22Rv1 (cell line): ENCODE measurements at regions not wholly inside any gene's neighbourhood (a gene's known extent, or its start where the extent isn't known, plus 50 kb on each side); places are given as distances from the start of the nearest gene placed in this dataset.
"Not testable (repeated sequence)": the region's sequence is repeated elsewhere in the genome, so short reads cannot be mapped to it uniquely, and the experiment has no call there.

Source experiments
- H3K27ac ChIP-seq: fragments of 450-650 bp; 2 replicates; pipeline ENCODE4 v1.5.1; 2017
- ZFX ChIP-seq: fragments of 450-650 bp; IDR thresholded peaks from 2 replicates; pipeline ENCODE4 v1.6.1; 2017; ENCODE audit warnings: antibody characterized with exemption, borderline replicate concordance
- TF ChIP-seq, protein P1 (sequence below): fragments of 450-650 bp; IDR thresholded peaks from 2 replicates; pipeline ENCODE4 v1.5.1; 2017; ENCODE audit warnings: mild to moderate bottlenecking

- H3K27ac ChIP-seq: no peak overlapping the region
- TF ChIP-seq ZFX: no peak
- TF ChIP-seq, protein P1, sequence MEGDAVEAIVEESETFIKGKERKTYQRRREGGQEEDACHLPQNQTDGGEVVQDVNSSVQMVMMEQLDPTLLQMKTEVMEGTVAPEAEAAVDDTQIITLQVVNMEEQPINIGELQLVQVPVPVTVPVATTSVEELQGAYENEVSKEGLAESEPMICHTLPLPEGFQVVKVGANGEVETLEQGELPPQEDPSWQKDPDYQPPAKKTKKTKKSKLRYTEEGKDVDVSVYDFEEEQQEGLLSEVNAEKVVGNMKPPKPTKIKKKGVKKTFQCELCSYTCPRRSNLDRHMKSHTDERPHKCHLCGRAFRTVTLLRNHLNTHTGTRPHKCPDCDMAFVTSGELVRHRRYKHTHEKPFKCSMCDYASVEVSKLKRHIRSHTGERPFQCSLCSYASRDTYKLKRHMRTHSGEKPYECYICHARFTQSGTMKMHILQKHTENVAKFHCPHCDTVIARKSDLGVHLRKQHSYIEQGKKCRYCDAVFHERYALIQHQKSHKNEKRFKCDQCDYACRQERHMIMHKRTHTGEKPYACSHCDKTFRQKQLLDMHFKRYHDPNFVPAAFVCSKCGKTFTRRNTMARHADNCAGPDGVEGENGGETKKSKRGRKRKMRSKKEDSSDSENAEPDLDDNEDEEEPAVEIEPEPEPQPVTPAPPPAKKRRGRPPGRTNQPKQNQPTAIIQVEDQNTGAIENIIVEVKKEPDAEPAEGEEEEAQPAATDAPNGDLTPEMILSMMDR: no peak
Measured at GRCh38 chr16:17965133-17965900, 371.2 kb downstream of the NPIPA8 start.

DNA sequence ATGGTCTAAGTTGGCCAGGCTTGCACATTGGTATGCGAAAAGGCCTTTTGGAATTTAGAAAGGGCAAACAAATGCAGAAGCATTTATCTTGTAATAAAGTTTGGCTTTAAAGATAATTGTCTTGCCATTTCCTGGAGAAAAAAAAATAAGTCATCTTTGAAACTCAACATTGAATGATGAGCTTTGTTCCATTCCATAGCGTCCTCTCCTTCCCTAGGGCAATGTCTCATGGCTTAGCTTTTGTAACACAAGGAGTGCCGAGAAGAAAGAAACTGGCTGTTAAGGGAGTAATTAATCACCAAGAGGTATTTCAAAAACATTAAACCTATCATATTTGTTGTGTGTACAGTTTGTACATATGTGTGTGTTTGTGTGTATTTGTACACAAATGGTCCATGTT is 372.3 kb downstream of the NPIPA8 start:
- no peak for TF ChIP-seq ZFX
- TF ChIP-seq, protein P1: no peak
- H3K27ac ChIP-seq: no peak overlapping the region

DNA sequence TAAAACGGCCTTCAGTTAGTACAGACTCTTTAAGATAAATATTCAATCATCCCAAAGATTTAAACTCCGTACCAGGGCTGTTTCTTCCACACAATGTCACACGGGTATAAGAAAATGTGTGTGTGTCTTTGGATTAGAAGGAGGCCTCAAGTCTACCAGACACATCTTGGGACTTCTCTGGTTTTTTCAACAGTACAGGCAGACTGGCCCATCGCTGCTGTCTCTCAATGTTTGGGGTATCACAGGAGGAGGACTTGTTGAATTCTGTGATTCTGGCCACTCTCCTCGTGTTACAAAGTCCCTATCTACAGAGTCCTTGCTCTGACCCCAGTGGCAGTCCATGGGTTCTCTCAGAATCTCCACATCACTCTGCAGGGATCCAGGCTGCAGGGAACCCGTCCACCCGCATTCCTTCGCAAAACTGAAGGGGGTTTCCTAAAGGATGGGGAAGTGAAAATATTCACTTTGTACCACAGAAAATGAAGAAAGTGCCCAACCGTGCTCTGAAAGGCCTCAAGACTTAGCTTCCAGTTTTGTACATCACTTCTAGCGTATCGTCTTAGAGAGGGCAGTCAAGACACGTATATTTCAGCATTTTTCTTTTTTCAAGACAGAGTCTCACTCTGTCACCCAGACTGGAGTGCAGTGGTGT is 373.2 kb downstream of the NPIPA8 start:
- no peak overlapping the region for H3K27ac ChIP-seq
- TF ChIP-seq, protein P1: no peak
- no peak for TF ChIP-seq ZFX

GRCh38 chr16:17962726-17963125 is 373.8 kb downstream of the NPIPA8 start:
- H3K27ac ChIP-seq: no peak overlapping the region
- TF ChIP-seq, protein P1: no peak
- no peak for TF ChIP-seq ZFX

DNA sequence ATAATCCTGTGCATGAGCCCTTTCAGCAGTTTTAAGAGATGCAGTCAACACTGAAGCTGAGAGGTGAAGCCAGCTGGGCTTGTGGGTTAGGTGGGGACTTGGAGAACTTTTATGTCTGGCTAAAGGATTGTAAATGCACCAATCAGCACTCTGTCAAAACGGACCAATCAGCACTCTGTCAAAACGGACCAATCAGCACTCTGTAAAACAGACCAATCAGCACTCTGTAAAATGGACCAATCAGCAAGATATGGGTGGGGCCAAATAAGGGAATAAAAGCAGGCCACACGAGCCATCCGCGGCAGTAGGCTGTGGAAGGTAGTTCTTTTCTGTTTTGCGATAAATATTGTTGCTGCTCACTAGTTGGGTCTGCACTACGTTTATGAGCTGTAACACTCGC is 374.7 kb downstream of the NPIPA8 start:
- H3K27ac ChIP-seq: not testable (repeated sequence)

GRCh38 chr16:17951378-17951777 is 385.2 kb downstream of the NPIPA8 start:
- TF ChIP-seq, protein P1: no peak
- TF ChIP-seq ZFX: no peak
- H3K27ac ChIP-seq: no peak overlapping the region

GRCh38 chr16:17949982-17950250 is 386.6 kb downstream of the NPIPA8 start:
- H3K27ac ChIP-seq: no peak overlapping the region
- TF ChIP-seq, protein P1: no peak
- TF ChIP-seq ZFX: no peak
